DOHH2 (cell line): ENCODE measurements at regions not wholly inside any gene's neighbourhood (a gene's known extent, or its start where the extent isn't known, plus 50 kb on each side); places are given as distances from the start of the nearest gene placed in this dataset.

Experiments
- EZH2phosphoT487 ChIP-seq: fragments of 200-600 bp; sonication (generic); IDR thresholded peaks from 2 replicates; pipeline ENCODE4 v1.6.1; 2017; ENCODE audit warnings: borderline replicate concordance, mild to moderate bottlenecking, antibody characterized with exemption, low read length, moderate library complexity, mixed read lengths
- TF ChIP-seq, protein P1 (sequence below): fragments of 200-600 bp; sonication (generic); IDR thresholded peaks from one replicate; pipeline ENCODE4 v1.5.1; 2014; ENCODE audit warnings: antibody characterized with exemption, mild to moderate bottlenecking, low read depth, low read length; ENCODE audit not compliant: poor library complexity, severe bottlenecking

DNA sequence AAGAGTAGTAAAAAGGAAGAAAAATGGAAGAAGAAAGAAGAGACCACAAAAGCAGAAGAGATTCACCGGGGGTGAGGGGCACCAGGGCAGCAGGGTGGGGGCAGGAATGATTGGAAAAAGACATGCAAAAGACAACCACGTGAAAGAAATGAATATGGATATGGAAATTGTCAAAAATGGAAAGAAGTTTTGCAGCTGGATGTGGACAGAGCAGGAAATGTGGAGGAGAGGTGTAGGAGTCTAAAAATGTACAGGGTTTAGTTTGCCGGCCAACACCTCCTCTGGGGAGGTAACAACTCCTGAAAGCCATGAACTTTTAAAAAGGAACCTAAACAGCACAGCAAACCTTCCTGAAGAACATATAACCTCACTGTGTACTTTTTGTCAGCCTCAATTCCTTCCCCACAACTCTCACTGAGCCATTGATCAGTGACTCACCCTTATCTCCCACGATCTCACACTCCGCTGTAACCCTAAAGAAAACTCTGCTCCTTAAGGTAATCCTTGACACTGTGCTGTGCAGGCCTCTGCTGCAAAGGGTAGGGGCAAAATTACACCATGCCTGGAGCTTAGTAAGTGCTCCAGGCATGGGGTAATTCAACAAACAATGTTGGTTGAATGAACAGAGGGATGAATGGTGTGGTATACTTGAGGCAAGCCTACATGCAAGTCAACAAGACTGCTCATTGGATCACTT, 100.2 kb upstream of the BOC start:
- TF ChIP-seq, protein P1, sequence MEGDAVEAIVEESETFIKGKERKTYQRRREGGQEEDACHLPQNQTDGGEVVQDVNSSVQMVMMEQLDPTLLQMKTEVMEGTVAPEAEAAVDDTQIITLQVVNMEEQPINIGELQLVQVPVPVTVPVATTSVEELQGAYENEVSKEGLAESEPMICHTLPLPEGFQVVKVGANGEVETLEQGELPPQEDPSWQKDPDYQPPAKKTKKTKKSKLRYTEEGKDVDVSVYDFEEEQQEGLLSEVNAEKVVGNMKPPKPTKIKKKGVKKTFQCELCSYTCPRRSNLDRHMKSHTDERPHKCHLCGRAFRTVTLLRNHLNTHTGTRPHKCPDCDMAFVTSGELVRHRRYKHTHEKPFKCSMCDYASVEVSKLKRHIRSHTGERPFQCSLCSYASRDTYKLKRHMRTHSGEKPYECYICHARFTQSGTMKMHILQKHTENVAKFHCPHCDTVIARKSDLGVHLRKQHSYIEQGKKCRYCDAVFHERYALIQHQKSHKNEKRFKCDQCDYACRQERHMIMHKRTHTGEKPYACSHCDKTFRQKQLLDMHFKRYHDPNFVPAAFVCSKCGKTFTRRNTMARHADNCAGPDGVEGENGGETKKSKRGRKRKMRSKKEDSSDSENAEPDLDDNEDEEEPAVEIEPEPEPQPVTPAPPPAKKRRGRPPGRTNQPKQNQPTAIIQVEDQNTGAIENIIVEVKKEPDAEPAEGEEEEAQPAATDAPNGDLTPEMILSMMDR: no peak
- no peak for TF ChIP-seq EZH2phosphoT487
